Neural cell (in vitro differentiated cells): ENCODE measurements at regions not wholly inside any gene's neighbourhood (a gene's known extent, or its start where the extent isn't known, plus 50 kb on each side); places are given as distances from the start of the nearest gene placed in this dataset.

Experiments used
- H2AFZ ChIP-seq: fragments of 200-600, 300-800 bp; sonication (generic), shearing (Covaris generic); 2 replicates; pipeline ENCODE4 v1.6.0; 2014; ENCODE audit warnings: low read depth, mild to moderate bottlenecking, antibody characterized with exemption, low read length, moderate library complexity
- H3F3A ChIP-seq: fragments of 200-600 bp; shearing (Covaris generic); 2 replicates; pipeline ENCODE4 v1.6.1; 2016; ENCODE audit warnings: mild to moderate bottlenecking, moderate library complexity, mixed read lengths, antibody characterized with exemption, low read length; ENCODE audit not compliant: insufficient read depth, poor library complexity, severe bottlenecking
- H3K27ac ChIP-seq: fragments of 200-600, 300-800 bp; sonication (generic), shearing (Covaris generic); 2 replicates; pipeline ENCODE4 v1.5.1; 2014; ENCODE audit warnings: mild to moderate bottlenecking, low read length, moderate library complexity
- H3K27me3 ChIP-seq: fragments of 300-800, 200-600 bp; sonication (generic), shearing (Covaris generic); 2 replicates; pipeline ENCODE4 v1.6.0; 2014; ENCODE audit warnings: mild to moderate bottlenecking, low read depth, low read length, moderate library complexity; ENCODE audit not compliant: insufficient read depth
- H3K36me3 ChIP-seq: fragments of 300-800, 200-600 bp; sonication (generic), shearing (Covaris generic); 2 replicates; pipeline ENCODE4 v1.5.1; 2014; ENCODE audit warnings: mild to moderate bottlenecking, antibody characterized with exemption, low read length, moderate library complexity; ENCODE audit not compliant: insufficient read depth
- H3K4me2 ChIP-seq: fragments of 300-800, 200-600 bp; sonication (generic), shearing (Covaris generic); 2 replicates; pipeline ENCODE4 v1.6.0; 2014; ENCODE audit warnings: mild to moderate bottlenecking, low read length
- H3K4me3 ChIP-seq: fragments of 300-800, 200-600 bp; sonication (generic), shearing (Covaris generic); 2 replicates; pipeline ENCODE4 v1.5.1; 2014; ENCODE audit warnings: mild to moderate bottlenecking, low read length, moderate library complexity
- H3K79me2 ChIP-seq: fragments of 200-600 bp; shearing (Covaris generic); replicated peaks from 2 replicates; pipeline ENCODE4 v1.6.0; 2014; ENCODE audit warnings: mild to moderate bottlenecking, low read length, moderate library complexity; ENCODE audit not compliant: insufficient read depth
- H3K9ac ChIP-seq: fragments of 300-800, 200-600 bp; sonication (generic), shearing (Covaris generic); 2 replicates; pipeline ENCODE4 v1.6.1; 2016; ENCODE audit warnings: mild to moderate bottlenecking, low read length, mixed read lengths
- H3K9me2 ChIP-seq: fragments of 200-600 bp; shearing (Covaris generic); 2 replicates; pipeline ENCODE4 v1.6.1; 2016; ENCODE audit warnings: mild to moderate bottlenecking, low read length, mixed read lengths; ENCODE audit not compliant: insufficient read depth
- H3K9me3 ChIP-seq: fragments of 200-600, 300-800 bp; sonication (generic), shearing (Covaris generic); 2 replicates; pipeline ENCODE4 v1.6.1; 2016; ENCODE audit warnings: mild to moderate bottlenecking, mixed run types, low read length, moderate library complexity, mixed read lengths
- H4K20me1 ChIP-seq: fragments of 200-600 bp; shearing (Covaris generic); 2 replicates; pipeline ENCODE4 v1.6.1; 2016; ENCODE audit warnings: mild to moderate bottlenecking, mixed run types; ENCODE audit not compliant: insufficient read depth
- EP300 ChIP-seq: fragments of 450-650 bp; conservative IDR thresholded peaks from 2 replicates; pipeline ENCODE4 v1.6.1; 2014; ENCODE audit warnings: antibody characterized with exemption, mild to moderate bottlenecking, moderate library complexity; ENCODE audit not compliant: poor library complexity, severe bottlenecking
- EZH2 ChIP-seq: fragments of 200-600, 300-800 bp; shearing (Covaris generic), sonication (generic); IDR thresholded peaks from 2 replicates; pipeline ENCODE4 v1.6.1; 2014; ENCODE audit warnings: antibody characterized with exemption, low read length, borderline replicate concordance, mild to moderate bottlenecking; ENCODE audit not compliant: insufficient read depth, poor library complexity, severe bottlenecking
- MXI1 ChIP-seq: fragments of 450-650 bp; conservative IDR thresholded peaks from 2 replicates; pipeline ENCODE4 v1.6.1; 2014; ENCODE audit warnings: antibody characterized with exemption, mild to moderate bottlenecking; ENCODE audit not compliant: poor library complexity, severe bottlenecking
- POLR2AphosphoS5 ChIP-seq: IDR thresholded peaks from 2 replicates; pipeline ENCODE4 v1.6.1; 2012
- RAD21 ChIP-seq: fragments of 450-650 bp; conservative IDR thresholded peaks from 2 replicates; pipeline ENCODE4 v1.6.1; 2014; ENCODE audit warnings: antibody characterized with exemption, mild to moderate bottlenecking, moderate library complexity
- REST ChIP-seq: IDR thresholded peaks from 2 replicates; pipeline ENCODE4 v1.6.1; 2012; ENCODE audit warnings: borderline replicate concordance
- SMC3 ChIP-seq: fragments of 450-650 bp; conservative IDR thresholded peaks from 2 replicates; pipeline ENCODE4 v1.6.1; 2014; ENCODE audit warnings: antibody characterized with exemption, mild to moderate bottlenecking, moderate library complexity; ENCODE audit not compliant: poor library complexity
- TAF1 ChIP-seq: IDR thresholded peaks from 2 replicates; pipeline ENCODE4 v1.6.1; 2012; ENCODE audit warnings: low read depth
- TF ChIP-seq, protein P1 (sequence below): fragments of 450-650 bp; IDR thresholded peaks from 2 replicates; pipeline ENCODE4 v1.5.1; 2014; ENCODE audit warnings: antibody characterized with exemption, mild to moderate bottlenecking, moderate library complexity; ENCODE audit not compliant: poor library complexity, severe bottlenecking

GRCh38 chr4:166635367-166635766 is 598.9 kb downstream of the SPOCK3 start:
- TF ChIP-seq REST (no peak), EZH2 (no peak), SMC3 (no peak), RAD21 (no peak), POLR2AphosphoS5 (no peak), MXI1 (no peak), EP300 (no peak), TAF1 (no peak)
- TF ChIP-seq, protein P1, sequence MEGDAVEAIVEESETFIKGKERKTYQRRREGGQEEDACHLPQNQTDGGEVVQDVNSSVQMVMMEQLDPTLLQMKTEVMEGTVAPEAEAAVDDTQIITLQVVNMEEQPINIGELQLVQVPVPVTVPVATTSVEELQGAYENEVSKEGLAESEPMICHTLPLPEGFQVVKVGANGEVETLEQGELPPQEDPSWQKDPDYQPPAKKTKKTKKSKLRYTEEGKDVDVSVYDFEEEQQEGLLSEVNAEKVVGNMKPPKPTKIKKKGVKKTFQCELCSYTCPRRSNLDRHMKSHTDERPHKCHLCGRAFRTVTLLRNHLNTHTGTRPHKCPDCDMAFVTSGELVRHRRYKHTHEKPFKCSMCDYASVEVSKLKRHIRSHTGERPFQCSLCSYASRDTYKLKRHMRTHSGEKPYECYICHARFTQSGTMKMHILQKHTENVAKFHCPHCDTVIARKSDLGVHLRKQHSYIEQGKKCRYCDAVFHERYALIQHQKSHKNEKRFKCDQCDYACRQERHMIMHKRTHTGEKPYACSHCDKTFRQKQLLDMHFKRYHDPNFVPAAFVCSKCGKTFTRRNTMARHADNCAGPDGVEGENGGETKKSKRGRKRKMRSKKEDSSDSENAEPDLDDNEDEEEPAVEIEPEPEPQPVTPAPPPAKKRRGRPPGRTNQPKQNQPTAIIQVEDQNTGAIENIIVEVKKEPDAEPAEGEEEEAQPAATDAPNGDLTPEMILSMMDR = no peak

GRCh38 chr4:166637816-166638215 is 596.5 kb downstream of the SPOCK3 start:
- Histone ChIP-seq H3K4me3 (no peak overlapping the region), H3K79me2 (no peaks in the 10 kb centered on the region), H3K36me3 (no peaks in the 10 kb centered on the region), H3K9ac (no peak overlapping the region), H3K27ac (no peak overlapping the region), H2AFZ (no peak overlapping the region), H3K4me2 (no peak overlapping the region), H4K20me1 (no peaks in the 10 kb centered on the region), H3F3A (no peaks in the 10 kb centered on the region), H3K9me2 (no peaks in the 10 kb centered on the region), H3K9me3 (no peaks in the 10 kb centered on the region), H3K27me3 (no peaks in the 10 kb centered on the region)
- TF ChIP-seq SMC3 (no peak), POLR2AphosphoS5 (no peak), MXI1 (no peak), EZH2 (no peak), REST (no peak), EP300 (no peak), TAF1 (no peak), RAD21 (no peak)
- TF ChIP-seq, protein P1 = no peak

More at GRCh38 chr4:166635367-166635766, 598.9 kb downstream of the SPOCK3 start:
- H3K4me3 ChIP-seq = no peak overlapping the region
- H3K9ac ChIP-seq = no peak overlapping the region
- no peaks in the 10 kb centered on the region for H4K20me1 ChIP-seq
- no peak overlapping the region for H2AFZ ChIP-seq
- no peaks in the 10 kb centered on the region for H3K9me3 ChIP-seq
- H3K36me3 ChIP-seq = no peaks in the 10 kb centered on the region
- H3K79me2 ChIP-seq = no peaks in the 10 kb centered on the region
- no peak overlapping the region for H3K4me2 ChIP-seq
- no peak overlapping the region for H3K27ac ChIP-seq
- H3K9me2 ChIP-seq = no peaks in the 10 kb centered on the region
- no peaks in the 10 kb centered on the region for H3K27me3 ChIP-seq
- no peaks in the 10 kb centered on the region for H3F3A ChIP-seq
